Suppressor macrophage (primary cell): ENCODE measurements at regions not wholly inside any gene's neighbourhood (a gene's known extent, or its start where the extent isn't known, plus 50 kb on each side); places are given as distances from the start of the nearest gene placed in this dataset.
"Not testable (repeated sequence)": the region's sequence is repeated elsewhere in the genome, so short reads cannot be mapped to it uniquely, and the experiment has no call there.

ENCODE experiments used
- DNase-seq, 4 experiments: peaks; one replicate each; pipeline ENCODE4 v3.0.0-alpha.2; 2020 to 2022

DNA sequence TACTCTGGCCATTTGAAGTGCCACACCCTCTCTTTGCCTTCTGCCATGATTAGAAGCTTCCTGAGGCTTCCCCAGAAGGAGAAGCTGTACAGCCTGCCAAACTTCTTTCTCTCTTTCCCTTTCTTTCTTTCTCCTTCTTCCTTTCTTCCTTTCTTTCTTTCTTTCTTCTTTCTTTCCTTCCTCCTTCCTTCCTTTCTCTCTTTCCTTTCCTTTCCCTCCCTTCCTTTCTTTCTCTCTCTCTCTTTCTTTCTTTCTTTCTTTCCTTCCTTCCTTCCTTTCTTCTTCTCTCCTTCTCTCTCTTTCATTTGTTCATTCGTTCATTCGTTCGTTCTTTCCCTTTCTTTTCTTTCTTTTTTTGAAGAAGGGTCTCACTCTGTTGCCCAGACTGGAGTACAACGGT lies 931.0 kb downstream of the TTLL7 start:
- no peak for DNase-seq

DNA sequence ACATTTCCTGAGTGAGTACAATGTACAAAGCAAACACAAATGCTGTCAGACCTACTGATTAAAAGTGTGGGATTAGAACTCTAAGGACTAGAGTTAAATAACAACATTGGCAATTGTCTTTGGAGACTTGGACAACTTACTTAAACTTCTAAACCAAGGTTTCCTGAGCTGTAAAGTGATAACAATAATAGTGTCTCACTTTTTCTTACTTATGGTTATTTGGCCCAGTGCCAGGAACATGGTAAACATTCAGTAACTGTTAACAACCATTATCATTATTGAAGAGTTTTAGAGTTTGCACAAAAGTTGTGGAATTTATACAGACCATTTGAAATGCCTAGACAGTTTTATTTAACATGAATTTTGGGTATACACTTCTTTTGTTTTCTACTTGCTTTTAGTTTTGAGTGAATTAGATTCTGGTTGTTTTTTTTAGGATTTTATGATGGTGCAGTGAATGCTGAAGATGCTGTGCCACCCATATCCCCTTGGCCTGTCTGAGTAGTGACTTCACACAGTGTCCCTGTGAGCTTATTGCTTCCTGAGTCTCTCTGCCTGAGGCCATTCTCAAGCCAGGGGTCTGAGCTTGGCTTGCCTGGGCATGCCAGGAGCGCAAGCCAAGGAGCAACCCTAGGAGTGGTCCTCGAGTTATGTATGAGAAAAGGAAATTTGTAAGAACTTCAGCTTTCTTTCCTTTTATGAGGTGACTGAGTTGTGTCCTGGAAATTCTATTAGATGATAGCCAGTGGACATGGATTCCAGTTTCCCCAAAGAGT lies 932.8 kb downstream of the TTLL7 start:
- DNase-seq = no peak

DNA sequence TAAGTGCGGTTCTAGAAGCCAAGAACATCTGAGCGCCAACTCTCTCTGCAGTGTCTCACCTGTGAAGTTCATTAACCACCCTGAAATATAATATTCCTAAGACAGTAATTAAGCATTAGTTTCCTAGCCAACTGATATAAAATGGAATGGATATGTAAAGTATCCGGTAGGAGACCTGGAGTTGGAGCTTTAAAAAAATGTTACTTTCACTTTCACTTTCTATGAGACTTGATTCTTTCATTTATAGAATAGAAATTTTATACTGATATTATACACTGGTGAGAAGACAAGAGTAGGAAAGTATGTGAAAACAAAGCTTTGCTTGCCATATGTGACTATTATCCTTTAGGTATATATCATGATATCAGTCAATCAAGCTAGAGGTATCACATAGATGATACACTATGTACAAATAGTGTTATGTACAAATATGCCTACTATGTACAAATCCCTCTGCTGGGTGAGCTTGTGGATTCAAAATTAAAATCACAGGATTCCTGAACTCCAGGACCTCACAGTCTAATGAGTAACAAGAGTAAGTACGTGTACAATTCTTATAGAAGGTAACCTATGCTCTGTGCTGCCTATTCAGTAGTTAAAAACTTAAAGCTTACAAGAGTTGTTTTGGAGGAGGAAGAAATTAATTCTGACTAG lies 934.2 kb downstream of the TTLL7 start:
- no peak for DNase-seq

DNA sequence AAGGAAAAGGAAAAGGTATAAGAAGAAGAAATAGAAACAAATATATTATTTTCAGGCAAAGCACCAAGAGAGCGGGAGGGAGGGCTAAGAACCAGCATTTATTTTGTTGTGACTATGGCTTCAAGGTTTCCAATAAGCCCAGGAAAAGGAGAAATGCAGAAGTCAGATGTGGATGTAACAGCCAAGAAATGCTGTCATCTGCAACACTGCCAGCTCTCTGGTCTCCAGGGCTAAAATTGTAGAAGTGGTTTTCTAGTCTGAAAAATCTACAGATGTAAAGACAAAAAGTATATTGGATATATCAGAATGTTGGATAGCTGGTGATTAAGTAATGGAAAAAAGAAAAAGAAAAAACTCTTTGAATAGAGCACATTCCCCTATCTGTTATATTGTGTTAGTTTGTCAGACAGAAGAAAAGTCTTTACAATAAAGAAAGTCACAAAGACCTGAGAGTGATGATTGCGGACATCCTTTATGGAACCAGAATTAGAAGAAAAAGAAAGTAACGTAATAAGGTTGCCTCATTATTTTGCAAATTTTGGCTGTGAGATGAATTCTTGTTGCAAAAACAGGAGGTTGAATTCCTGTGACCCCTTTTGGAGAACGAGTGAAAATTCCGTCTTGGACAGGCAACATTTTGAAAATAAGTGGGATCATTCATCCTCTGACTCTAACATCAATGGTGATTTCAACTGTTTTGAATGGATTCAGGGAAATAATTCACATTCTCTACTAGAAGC lies 938.1 kb downstream of the TTLL7 start:
- no peak for DNase-seq

DNA sequence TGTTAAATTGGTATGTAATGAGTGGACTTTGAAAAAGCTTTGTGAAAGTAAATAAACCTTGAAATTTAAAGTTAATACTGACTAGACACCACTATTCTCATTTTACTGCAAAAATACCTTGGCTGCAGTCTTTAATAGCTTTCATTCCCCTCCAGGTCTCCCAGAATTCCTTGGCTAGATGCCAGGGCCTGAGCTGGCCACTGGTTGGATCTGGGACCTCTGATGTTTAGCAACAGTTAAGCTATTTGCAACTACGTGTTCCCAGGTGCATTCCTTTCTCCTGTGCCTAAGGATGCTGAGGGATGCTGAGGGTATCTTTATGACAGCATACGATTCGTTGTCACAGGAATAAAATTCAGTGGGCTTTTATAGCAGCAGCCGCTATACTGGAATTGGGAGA lies 938.7 kb downstream of the TTLL7 start:
- no peak for DNase-seq

DNA sequence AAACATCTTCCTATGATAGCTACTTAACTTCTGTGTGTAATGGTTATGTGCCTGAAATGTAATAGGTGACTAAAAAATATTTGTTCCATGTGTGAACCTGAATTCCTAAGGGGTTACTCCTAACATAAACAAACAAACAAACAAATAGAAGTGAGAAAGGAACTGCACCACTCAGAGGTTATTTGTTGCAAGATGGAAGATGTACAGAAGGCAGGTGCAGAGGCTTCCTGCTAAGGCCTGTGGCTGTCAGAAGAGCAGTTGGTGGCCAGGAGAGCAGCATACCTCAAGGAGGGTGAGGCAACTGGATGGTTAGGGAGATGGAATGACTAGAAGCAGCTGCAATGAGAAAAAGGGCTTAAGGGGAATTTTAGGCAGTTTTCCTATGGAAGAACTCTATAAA lies 940.6 kb downstream of the TTLL7 start:
- DNase-seq = no peak

DNA sequence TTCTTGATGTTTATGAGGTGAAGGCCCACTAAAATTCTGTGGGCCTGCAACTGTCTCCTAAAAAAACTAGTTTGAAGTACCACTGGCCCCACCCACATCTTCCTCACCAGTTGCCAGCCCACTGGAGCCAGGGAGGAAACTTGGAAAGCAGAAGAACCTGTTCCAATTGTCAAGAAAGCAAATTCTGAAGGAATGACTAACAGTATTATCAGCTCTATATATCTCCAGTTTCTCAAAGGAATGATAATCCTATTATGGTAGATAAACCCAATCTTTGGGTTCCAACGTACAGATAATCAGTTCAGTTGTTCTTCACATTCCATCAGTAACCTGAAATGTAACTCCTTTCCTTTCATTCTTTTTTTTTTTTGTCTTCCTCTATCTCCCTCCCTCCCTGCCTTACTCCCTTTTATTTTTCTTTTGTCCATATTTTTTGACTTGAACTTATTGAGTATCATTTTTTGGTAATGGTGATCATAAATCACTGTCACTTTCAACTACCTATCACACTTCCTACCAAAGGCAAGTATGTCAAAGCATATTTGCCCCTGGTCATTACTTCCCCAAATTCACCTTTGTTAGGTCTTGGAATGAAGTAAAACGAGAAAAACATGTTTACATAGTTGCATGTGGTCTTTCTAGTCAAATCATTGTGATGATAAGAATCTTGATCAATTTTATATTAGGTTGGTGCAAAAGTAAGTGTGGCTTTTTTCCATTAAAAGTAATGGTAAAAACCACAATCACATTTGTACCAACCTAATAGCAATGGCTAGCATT lies 943.4 kb downstream of the TTLL7 start:
- no peak for DNase-seq

DNA sequence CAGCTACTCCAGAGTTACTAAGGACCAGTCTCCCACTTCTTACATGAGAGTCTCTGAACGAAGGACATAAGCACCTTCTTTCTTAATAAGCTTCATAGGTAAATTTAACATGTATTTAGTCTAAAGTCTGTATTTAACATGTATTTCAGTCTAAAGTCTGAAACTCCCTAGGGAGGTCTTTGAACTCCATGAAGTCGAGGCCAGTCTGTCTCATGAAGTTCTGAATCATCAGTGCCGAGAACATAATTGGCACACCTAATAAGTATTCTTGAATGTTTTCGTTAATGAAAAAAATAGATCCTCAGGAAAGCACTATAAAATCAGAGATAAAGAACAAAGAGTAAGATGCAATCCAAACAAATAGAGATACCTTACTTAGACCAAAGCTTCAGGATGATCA lies 945.5 kb downstream of the TTLL7 start:
- DNase-seq = no peak

DNA sequence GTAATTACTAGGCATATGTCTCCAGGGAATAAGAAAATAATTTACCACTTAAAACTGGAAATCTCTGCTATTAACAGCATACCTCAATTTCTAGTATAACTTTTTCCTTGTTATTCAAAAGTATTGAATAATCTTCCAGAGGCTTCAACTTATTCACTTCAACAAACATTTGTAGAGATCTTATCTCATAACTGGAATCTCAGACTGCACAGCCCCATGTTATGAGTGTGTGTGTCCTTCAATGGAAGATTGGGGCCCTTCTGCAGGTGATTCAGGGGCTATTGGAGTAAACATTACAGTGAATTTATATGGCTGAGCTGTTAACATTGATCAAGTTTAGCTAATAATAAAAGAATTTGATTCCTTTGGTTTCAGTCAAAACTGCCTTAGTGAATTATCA lies 946.1 kb downstream of the TTLL7 start:
- no peak for DNase-seq

DNA sequence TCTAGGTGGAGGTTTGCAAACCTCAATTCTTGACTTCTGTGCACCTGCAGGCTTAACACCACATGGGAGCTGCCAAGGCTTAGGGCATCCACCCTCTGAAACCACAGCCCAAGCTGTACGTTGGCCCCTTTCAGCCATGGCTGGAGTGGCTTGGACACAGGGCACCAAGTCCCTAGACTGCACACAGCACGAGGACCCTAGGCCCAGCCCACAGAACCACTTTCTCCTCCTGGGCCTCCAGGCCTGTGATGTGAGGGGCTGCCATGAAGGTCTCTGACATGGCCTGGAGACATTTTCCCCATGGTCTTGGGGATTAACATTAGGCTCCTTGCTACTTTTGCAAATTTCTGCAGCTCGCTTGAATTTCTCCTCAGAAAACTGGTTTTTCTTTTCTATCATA lies 947.9 kb downstream of the TTLL7 start:
- DNase-seq = not testable (repeated sequence)

DNA sequence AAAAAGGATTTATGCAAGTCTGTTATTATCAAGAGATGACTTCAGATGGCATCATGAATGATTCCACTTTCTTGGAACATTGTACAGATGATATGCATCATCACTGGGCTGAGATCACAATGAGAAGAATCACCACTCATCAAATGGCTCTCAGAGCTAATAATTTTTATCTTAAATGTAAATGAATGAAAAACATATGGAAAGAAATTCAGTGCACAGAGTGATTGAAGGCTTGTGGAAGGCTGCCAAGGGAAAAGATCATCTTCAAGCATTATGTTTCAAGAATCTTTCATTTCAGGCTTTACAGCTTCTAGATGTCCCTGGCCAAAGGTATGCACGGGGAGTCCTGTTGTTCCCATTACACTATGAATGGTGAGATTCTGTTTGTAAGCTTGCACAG lies 955.7 kb downstream of the TTLL7 start:
- DNase-seq = no peak

DNA sequence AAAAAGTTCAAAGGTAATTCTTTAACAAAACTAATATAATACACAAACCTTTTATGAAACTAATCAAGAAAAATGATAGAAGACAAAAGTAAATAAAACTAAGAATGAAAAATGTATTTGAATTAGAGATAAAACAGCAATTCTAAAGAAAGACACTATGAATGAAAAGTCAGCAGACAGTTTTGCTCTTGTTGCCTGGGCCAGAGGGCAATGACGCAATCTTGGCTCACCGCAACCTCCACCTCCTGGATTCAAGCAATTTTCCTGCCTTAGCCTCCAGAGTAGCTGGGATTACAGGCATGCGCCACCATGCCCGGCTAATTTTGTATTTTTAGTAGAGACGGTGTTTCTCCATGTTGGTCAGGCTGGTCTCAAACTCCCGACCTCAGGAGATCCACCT lies 959.8 kb downstream of the TTLL7 start:
- DNase-seq = not testable (repeated sequence)

DNA sequence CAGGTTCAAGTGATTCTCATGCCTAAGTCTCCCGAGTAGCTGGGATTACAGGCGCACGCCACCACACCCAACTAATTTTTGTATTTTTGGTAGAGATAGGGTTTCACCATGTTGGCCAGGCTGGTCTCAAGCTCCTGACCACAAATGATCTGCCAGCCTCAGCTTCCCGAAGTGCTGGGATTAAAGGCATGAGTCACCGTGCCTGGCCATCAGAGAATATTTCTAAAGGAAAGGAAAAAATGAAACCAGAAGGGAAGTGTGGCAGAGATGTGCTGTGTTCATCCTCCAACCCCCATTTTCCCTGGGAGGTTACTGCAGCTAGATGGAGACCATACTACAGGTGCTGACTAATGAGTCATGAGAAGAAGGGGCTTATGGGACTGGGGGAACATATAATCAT lies 964.1 kb downstream of the TTLL7 start:
- no peak for DNase-seq

DNA sequence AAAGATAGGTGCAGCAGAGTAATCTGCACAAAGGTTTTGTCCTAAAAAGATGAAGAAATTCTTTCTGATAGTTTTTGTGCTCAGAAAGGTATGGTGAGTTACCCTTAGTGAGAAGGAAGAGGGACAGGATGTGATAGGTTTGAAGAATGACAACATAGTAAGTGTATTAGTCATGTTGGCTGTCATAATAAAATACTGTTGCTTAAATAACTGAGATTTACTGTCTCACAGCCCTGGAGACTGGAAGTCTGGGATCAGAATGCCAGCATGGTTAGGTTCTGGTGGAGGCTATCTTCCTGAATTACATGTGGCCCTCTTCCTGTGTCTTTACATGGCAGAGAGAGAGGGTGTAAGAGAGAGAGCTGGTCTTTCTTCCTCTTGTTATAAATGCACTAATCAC lies 965.2 kb downstream of the TTLL7 start:
- no peak for DNase-seq

DNA sequence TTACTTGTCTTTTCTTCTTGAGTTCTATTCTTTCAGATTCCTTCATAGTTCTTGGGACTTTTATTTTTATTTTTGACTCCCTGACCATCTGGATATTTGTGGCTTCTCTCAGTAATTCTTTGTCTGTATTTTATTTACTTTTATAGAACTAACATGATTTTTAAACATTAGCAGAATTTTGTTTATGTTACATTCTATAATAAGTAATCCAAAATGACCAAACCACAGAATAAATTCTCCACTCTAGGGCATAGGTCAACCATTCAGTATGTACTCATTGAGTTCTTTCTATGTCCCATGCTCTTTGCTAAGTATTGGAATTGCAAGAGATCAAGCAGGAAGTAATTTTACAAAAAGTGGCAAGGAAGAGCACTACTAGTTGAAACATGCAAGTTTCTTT lies 969.0 kb downstream of the TTLL7 start:
- DNase-seq = no peak

DNA sequence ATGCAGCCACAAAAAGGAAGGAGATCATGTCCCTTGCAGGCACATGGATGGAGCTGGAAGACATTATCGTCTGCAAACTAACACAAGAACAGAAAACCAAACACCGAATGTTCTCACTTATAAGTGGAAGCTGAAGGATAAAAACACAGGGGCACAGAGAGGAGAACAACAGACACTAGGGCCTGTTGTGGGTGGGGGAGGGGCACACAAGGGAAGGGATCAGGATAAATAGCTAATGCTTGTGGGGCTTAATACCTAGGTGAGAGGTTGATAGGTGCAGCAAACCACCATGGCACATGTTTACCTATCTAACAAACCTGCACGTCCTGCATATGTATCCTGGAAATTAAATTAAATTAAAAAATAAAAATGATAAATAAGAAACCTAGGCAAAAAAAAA lies 969.9 kb downstream of the TTLL7 start:
- no peak for DNase-seq

DNA sequence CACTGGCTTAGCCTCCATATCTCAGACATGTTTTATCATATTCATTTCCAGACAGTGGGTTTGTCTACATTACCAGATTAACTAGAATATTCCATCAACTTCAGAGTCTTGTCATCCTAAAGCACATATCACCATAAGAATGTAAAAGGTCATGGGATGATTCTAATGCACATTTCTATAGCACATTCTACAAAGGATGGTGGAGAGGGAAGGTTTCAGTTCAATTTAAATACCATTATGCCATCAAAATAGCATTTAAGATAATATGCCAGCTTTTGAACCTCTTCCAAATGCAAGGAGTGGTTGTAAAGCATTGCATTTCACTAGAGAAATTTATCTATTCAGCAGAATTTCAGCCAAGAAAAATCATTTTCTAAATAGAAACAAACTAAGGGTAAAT lies 970.5 kb downstream of the TTLL7 start:
- DNase-seq = no peak

DNA sequence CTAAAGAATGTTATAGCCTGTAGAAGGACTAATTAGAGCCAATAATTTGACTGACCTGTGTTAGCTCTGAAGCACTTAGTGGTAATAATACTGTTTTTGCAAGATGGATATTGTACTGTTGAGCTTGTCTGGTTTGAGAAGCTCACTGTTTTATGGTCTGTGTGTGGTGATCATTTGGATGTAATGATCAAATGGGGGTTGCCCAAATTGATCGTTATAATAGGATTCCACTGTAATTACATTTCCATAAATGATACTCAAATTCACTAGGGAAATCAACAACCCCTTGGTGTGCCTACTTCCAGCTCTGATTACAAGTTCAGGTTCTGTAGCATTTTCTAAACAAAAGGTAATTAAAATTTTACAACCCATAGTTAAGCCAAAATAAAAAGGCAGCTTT lies 971.4 kb downstream of the TTLL7 start:
- no peak for DNase-seq

DNA sequence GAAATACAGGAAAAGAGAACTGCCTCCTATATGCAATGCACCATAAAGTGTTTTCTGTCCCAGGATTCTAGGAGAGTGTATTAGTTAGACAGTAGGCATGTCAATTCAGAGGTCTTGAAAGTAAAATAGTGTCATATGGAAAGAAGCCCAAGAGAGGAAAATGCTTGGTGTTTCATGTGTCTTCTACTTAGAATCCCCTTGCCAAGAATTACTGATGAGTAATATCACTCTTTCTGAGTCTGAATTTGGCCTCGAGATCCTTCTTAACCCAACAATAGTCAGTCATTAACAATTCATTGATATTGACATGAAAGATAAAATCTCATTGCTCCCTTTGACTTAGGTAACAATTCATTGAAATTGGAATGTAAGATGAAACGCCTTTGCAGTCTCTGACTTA lies 972.2 kb downstream of the TTLL7 start:
- no peak for DNase-seq

DNA sequence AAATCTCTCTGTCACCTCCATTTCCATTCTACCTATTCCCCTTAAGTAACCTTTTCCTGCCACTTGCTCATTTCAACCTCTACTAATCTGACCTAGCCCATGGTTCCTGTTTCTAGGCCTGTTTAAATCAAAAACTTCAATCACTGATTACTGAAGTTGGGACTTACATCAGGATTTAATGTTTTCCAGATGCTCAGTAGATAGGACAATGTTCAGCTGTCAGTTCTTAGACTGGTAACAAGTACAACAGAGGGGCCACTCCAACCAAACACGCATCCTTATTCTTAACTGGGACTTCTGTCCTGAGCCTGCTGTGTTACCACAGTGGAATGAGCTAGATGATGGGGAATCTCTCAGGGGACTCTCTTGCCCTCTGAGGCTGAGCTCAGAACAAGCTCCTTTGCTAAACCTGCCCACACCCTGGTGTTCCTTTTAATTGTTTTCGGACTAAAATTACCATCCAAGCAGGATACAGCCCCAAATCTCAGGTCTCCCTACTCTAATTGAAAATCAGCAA lies 974.6 kb downstream of the TTLL7 start:
- no peak for DNase-seq

DNA sequence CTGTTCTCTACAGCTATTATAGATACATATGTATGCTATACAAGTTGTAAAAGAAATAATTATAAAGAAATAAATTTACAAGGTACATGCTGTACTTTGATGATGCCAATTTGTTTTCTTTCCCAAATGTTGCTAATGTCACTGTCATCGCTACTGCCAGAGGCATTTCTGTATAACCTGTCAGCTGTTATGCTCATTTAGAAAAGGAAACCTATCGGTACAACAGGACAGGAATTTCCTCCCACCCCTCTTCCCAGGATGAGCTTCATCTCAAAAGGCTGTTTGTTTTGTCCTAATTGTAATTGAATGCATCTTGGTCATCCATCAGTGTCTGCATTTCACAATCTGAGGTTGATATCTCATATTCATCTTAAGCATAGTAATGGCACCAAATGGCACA lies 975.7 kb downstream of the TTLL7 start:
- DNase-seq = no peak

DNA sequence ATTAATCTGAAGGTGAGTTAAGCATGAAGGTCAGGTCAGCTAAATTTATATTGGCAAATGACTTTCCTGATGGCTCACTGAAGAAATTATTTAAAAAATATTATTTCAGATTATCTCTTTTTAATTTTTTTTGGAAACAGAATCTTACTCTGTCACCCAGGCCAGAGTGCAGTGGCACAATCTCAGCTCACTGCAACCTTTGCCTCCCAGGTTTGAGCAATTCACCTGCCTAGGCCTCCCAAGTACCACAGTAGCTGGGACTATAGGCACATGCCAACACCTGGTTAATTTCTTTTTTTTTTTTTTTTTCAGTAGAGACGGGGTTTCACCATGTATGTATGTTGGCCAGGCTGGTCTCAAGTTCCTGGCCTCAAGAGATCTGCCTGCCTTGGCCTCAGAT lies 976.7 kb downstream of the TTLL7 start:
- no peak for DNase-seq

DNA sequence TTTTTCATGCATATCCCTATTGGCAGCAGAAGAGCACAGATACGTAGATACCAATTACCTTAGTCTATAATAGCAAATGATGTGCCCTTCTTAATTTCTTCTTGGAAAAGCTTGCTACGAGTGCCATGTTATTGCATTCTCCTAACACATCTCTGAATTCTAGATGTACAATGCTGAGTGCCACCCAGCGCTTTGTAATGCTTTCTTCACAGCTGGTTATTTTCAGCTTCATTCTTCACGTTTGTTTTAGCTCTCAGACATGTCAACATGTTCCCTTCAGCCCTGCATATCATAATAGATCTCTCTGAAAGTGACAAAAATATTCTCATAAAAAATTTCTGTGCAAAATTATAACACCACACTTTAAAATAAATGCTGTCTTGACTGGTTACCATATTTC lies 981.2 kb downstream of the TTLL7 start:
- DNase-seq = no peak
